ENCODE measurements at regions not wholly inside any gene's neighbourhood (a gene's known extent, or its start where the extent isn't known, plus 50 kb on each side); places are given as distances from the start of the nearest gene placed in this dataset.
"Not testable (repeated sequence)": the region's sequence is repeated elsewhere in the genome, so short reads cannot be mapped to it uniquely, and the experiment has no call there.

DNA sequence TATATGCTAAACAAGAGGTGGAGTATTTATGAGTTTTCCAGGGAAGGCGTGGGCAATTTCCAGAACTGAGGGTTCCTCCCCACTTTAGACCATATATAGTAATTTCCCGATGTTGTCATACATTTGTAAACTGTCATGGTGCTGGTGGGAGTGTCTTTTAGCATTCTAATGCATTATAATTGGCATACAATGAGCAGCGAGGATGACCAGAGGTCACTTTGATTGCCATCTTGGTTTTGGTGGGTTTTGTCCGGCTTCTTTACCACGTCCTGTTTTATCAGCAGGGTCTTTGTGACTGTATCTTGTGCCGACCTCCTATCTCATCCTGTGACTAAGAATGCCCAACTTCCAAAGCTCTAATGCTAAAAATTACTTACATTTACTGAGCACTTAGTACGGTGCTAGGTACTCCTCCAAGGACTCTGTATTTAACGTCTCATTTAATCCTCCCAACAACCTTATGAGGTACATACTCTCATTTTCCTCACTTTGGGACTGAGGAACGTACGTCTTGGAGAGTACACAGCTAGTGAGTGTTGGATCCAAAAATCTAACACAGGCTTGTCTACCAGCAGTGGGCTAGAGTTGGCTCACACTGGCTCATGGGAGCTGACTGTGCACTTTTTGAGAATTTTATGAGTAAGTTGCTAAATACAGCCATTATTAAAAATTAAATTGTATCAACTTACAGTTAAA is 144.8 kb upstream of the NEBL start:
- DNase-seq: no peak

DNA sequence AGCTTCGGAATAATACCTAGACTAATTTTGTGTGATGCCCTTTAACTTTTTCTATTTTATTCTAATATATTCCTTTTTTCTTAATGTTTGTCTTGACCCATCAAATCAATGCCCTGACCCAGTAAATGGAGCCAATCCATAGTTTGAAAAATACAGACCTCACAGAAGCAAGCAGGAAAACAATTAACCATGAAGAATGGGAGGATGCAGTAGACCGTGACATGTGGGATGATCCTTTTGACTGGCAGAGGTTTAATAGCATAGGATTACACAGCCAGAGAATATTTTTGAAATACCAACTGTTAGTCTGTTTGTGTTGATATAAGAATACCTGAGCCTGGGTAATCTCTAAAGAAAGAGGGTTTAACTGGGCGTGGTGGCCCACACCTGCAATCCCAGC is 142.6 kb upstream of the NEBL start:
- DNase-seq: no peak

DNA sequence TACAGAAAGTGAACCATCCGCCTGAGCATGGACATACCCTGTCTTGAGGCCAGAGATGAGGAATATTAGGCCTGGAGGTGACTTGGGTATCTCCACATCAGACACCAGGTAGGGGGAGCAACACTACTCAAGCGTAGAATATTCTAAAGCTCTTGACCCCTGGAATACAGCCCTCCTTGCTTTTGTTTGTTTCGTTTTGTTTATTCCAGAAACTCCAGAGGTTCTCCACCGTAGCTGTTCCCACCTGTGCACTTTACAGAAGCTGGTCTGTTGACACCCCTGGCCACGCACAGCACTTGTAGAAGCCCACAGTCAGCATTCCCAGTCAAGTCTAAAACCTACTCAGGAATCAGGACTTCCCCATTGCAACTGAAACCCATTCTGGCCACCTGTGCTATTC is 139.6 kb upstream of the NEBL start:
- no peak for DNase-seq

GRCh38 chr10:21034770-21035169 is 137.7 kb upstream of the NEBL start:
- DNase-seq: not testable (repeated sequence)

DNA sequence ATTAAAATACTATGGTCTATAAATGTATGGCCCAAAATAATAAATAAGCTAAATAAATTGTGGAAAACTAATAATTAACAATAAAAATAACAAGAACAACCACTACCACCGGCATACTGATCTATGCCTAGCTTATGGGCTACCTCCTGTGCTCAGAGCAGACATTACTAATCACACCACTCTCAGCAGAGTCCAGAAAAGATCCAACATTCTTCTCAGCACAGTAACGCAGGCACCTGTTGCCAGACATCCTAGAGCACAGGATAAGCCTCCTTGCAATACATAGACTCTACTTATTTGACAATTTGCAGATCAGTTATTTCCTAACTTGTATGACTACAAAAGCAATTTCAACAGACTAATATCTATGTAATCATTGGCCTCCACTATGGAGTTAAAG is 137.1 kb upstream of the NEBL start:
- no peak for DNase-seq

DNA sequence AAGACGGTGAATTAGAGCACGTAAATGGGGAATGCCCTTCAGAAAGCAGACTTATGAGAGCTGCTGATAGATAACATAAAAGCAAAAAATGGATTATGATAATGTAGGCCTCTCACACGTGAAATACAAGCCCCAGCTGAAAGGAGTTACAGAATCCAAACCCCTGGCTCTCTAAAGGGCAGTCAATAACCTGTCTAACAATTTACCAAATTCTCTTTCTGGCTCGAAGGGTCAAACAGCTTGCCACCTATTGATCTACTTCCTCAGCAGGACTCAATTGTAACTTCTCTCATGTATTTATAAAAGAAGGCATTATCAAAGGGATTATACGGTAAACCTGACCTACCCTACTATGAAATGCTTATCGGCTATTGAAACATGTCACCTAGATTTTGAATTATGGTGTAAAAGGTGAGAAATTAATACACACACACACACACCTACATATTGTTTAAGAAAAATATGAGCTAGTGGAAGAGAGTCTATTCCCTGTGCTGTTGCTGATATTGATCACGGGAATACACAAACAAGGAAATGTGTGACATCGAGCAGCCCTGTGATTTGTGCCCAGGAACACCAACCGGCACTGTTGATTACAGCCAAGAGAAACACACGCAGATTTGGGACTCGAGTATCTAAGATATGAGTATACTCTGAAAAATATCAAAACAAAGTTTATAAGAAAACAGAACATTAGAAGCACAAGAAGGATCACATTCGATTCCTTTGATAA is 135.6 kb upstream of the NEBL start:
- no peak for DNase-seq

DNA sequence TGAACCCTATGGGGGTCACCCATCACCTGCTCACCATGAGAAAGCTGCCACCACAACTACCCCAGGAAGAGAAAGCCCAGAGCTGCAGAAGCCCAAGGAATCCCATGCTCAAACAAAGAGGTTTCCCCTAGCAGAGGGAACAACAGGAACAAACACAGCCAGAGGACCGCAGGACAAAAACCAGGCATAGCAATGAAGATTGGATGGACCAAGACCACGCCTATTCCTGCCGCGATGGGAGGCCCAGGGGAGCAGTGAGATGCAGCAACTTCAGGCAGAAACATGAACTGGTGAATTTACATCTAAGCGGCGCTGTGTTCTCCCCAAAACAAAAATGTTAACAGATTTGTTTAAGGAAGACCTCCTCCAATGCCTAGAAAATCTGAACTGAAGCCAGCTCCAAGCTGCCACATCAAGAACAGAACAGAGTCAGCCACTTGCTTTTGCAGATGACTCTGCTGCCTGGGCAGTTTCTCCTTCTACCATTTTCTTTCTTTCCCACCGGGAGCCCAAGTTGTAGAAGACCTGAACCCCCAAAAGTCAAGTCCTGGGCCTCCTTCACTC is 134.2 kb upstream of the NEBL start:
- no peak for DNase-seq

- DNase-seq: no peak
These were observed 133.0 kb upstream of the NEBL start for GRCh38 chr10:21030091-21030490.

DNA sequence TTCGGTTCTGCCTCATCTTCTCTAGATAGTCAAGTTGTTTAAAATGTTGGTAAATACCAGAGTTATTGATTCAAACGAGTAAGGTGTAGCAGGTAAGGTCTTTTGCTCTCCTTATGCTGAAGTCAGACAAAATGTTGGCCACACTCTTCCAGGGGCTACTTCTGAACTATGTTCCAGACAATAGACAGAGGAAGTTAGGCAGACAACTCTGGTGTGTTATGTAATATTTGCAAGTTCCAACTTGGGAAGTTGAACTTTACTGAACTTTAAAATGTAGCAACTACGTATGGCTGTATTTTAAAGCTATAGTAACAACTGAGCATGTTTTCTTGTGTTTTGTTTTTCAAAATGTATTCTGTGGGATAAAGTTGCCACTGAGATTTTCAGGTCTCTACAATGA is 125.7 kb upstream of the NEBL start:
- DNase-seq: no peak

GRCh38 chr10:21021843-21022594 is 124.9 kb upstream of the NEBL start:
- no peak for DNase-seq

GRCh38 chr10:21021231-21021630 is 124.1 kb upstream of the NEBL start:
- DNase-seq: no peak

DNA sequence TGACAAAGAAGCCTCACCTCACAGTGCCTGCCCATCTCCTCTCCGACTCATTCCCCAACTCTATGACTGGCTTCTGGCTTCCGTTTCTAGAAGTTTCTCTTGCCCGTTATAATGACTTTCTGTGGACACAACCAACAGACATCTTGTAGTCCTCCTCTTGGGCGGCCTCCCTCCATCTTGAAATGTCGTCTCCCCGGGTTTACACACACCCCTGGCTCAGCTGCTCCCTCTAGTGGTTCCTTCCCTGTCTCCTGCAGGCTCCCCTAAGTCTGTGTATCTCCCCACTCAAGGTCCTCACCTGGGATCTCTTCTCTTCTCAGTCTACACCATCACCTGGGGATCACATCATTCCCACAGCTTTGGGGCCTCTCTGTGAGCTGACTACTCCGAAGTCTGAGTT is 123.4 kb upstream of the NEBL start:
- no peak for DNase-seq

DNA sequence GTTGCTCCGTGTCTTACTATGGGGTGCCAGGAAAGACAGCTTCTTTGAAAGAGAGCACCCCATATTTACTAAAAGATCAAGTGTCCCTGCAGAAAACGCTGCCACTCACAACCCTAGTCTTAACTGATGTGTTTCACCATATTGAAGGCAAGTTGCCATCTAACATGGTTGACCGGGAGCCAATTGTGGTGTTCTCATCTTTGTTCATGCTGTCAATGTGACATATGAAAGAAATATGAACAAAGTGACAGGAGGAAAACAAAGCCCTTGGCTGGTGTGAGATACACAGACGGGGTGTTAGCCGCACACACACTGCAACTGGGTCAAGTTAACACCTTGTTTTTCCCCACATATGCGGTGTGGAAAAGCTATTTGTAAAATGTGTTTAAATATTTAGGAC is 122.3 kb upstream of the NEBL start:
- no peak for DNase-seq

DNA sequence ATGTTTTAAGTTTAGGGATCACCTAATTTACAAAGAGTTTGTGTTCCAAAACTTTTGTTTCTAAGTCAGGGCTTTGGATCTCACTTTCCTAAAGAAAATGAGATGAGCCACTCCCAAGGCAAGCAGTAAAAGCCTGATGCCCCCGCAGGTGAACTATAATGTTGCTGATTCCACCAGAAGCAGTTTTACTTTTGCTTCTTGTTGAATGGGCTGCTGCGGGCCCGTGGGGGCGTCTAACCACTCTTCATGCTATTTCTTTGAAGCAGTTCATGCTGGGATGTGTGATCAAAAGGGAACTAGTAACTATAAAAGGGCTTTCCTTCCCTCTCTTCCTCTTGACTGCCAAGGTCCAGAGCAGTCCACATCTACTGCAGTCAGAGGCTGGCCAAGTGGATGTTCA is 118.7 kb upstream of the NEBL start:
- no peak for DNase-seq

DNA sequence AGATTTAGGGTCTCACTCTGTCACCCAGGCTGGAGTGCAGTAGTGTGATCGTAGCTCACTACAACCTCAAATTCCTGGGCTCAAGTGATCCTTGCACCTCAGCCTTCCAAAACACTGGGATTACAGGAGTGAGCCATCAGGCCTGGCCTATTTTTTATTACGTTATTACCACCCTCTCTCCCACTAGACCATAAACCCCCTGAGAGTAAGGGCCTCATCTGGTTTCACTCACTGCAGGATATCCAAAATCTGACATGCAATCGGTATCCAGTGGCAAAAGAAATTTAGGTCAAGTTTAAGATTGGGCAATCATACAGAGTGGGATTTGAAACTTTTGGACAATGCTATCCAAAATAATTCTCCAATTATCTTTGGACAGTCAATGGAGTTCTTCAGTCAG is 117.0 kb upstream of the NEBL start:
- no peak for DNase-seq

DNA sequence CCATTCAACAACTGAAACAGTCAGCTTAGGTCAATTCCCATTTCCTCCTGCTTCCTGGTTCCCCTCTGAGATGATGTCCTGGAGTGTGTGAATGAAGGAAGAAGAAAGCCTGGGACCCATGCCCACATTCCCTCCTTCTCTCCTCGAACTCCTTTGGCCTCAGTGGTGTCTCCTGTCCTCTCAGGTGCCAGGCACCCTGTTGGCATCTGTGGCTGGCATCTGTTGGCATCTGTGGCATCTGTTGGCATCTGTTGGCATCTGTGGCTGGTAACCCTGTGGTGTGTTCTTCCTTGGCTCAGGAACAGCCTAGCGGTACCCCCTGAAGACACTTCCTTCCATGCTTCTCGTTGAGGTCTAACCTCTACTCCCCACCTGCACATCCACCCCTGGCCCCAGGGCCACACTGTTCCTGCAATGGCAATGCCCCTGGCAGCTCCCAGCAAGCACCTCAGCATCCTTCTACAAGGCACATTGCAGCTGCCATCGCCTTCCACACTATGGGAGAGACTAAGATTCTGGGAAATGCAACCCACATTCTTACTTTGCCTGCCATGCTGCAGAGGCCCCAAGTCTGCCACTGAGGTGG is 114.4 kb upstream of the NEBL start:
- DNase-seq: no peak

DNA sequence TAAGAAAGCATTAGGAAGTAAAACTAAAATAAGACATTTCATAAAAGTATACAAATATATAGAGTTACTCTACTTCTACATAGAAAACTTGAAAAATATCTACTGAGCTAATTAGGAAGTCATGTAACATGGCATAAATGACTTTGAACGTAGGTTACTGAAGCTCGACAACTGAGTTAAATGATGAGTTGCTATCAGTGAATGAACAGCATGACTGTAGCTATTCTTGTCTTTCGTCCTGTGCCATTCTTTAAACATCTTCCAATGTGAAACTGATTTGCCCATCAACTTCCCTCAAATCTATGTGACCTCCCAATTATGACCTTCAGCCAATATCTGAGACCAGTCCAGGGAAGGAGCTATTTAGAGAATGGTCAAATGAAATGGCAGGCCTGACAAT is 113.5 kb upstream of the NEBL start:
- DNase-seq: no peak

GRCh38 chr10:21003240-21003822 is 106.2 kb upstream of the NEBL start:
- no peak for DNase-seq

- no peak for DNase-seq
These were observed 105.2 kb upstream of the NEBL start for GRCh38 chr10:21002091-21002878.

- DNase-seq: no peak
These were observed 102.6 kb upstream of the NEBL start for GRCh38 chr10:20999699-21000098.

DNA sequence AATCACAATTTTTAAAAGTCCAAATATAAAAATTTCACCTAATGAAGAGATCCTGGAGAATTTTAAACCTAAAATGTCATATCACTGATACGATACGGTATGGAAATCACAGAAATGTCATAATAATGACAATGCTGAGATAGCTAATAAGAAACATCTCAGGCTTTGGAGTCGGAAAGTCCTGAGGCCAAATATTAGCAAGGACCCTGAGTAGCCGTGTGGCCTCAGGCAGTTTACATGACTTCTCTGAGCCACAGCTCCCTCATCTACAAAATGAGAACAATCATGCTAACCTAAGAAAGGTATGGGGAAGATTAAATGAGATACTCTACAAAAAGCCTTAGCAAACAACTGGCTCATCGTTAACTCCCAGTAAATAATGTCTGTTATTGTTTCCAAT is 100.9 kb upstream of the NEBL start:
- DNase-seq: no peak
